ENCODE measurements at regions not wholly inside any gene's neighbourhood (a gene's known extent, or its start where the extent isn't known, plus 50 kb on each side); places are given as distances from the start of the nearest gene placed in this dataset.

- DNase-seq (ENCODE audit: low spot score) = no peak
Measured at GRCh38 chr20:34163307-34163706, 51.3 kb upstream of the EIF2S2 start.

DNA sequence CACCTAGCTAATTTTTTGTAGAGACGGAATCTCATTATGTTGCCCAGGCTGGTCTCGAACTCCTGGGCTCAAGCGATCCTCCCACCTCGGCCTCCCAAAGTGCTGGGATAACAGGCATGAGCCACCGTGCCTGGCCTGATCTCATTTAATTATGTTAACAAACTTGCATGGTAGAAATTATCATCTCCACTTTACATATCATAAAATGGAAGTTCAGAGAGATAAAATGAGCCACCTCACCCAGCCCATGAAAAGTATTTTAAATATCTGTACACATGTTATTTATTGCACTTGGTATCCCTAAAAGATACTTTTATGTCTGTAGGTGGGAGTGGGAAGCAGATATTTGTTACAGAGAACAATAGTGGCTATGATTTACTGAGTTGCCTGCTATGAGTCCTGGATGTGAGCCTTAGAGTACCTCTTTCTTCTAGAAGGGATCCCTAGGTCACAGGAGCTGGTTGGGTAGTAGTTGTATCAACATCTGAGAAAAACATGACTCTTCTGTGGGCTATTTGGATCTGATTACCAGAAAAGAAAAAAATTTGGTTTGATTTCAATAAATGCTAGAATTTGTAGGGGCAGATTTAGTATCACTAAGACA is 52.4 kb upstream of the EIF2S2 start:
- no peak for DNase-seq (ENCODE audit: low spot score)

DNA sequence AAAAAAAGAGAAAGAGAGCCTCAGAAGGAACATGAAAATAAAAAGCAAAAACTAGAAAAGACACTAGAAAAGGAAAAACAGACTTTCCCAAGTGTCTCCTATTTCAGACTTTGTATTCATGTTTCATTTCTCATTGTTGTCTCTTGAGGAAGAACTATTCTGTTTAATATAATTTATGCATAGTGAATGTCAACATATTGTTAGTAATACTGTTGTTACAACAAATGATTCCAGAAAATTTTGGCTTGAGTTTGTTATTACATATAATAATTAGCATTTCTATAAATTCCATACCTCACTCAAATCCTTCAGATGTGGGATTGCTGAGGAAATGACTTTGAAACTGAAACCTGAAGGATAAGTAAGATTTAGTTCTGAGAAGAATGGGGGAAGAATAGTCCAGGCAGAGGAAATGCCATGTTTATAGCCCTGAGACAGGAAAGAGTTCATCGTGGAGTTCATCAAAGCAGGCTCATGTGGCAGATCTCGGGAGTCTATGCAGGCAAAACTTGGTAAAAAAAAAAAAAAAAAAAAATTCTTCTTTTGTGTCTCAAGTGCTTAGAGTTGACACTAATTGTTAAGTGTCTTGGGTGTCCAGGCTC is 53.1 kb upstream of the EIF2S2 start:
- peak; percentile 58 for DNase-seq (ENCODE audit: low spot score)

GRCh38 chr20:34171640-34172039 is 59.6 kb upstream of the EIF2S2 start:
- no peak for DNase-seq (ENCODE audit: low spot score)

GRCh38 chr20:34172926-34173325 is 60.9 kb upstream of the EIF2S2 start:
- DNase-seq (ENCODE audit: low spot score) = no peak

DNA sequence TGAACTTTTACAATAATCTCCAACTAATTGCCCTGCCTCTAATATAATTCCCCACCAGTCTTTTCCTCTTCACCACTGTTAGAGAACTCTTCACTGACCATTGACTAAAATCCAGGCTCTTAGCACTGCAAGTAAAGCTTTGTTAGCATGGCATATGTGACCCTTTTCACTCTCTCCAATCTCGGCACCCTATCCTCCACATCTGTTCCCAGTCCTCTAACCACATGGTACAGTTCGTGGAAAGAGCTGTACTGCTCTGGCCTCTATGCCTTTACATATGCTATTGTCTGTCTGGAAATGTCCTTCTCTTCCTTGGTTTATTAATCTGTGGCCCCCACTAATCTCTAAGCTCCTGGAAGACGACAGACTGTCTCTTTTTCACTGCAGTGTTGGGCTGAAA is 63.0 kb upstream of the EIF2S2 start:
- DNase-seq (ENCODE audit: low spot score) = no peak

DNA sequence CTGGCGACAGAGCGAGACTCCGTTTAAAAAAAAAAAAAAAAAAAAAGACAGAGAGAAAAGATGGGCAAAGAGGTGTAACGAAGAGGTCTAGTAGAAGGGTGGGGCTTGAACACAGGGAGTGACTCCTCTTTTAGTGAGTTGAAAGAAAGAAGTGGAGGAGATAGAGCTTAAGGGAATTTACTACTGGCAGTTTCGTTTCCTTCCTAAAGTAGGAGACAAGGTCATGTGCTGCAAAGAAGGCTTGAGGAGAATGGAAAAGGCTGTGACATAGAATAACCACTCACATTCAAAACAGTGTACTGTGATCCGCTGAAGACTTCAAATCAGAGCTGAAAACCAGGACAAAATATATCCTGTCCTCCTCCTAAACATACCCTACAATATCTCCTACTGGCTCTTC is 63.8 kb upstream of the EIF2S2 start:
- no peak for DNase-seq (ENCODE audit: low spot score)

DNA sequence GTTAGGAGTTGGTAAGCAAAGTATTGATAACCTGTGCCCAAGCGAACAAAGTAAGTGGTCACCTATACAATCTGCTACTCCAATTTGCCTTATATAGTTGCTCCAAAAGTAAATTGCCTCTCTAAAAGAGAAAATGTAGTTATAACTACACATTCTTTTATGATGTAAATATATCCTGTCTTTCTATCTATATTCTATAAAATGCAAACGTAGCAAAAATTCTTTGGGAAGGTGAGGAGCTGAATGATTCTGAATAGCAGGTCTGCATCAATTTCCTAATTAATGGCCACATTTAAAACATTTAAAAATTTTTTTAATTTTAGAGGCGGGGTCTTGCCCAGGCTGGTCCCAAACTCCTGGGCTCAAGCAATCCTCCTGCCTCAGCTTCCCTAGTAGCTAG is 64.2 kb upstream of the ASIP start:
- DNase-seq (ENCODE audit: low spot score) = no peak

GRCh38 chr20:34179637-34180360 is 61.4 kb upstream of the ASIP start:
- no peak for DNase-seq (ENCODE audit: low spot score)

DNA sequence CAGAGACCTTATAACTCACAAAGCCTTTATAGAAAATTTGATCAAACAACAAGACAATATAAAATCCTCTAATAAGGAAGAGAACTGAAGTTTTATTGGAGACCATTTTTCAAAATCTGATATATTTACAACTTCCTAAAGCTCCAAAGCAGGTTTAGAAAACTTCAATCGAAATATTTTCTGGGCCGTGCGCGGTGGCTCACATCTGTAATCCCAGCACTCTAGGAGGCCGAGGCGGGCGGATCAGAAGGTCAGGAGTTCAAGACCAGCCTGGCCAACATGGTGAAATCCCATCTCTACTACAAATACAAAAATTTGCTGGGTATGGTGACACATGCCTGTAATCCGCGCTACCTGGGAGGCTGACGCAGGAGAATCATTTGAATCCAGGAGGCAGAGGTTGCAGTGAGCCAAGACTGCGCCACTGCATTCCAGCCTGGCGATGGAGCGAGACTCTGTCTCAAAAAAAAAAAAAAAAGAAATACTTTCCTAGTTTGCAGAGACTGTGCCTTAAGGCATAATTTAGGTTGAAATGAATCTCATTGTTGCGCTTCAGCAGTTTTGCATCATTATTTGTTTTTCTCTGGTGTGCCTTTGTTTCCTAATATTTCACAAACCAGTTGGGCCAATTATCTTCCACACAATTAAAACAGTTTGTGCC is 60.6 kb upstream of the ASIP start:
- DNase-seq (ENCODE audit: low spot score) = no peak

DNA sequence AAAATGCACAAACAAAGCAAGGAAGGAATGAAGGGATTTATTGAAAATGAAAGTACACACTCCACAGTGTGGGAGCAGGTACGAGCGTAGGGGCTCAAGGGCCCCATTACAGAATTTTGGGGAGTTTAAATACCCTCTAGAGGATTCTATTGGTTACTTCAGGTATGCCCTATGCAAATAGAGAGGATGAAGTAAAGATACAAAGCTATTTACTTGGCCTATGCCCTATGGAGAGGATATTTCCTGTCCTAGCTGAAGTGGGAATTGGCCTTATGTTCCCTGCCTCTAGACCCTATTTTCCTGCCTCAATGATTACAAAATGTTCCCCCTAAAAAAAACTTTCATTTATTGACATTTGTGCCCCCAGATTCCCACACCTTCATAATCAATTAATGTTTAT is 59.7 kb upstream of the ASIP start:
- no peak for DNase-seq (ENCODE audit: low spot score)

GRCh38 chr20:34185766-34186620 is 55.2 kb upstream of the ASIP start:
- no peak for DNase-seq (ENCODE audit: low spot score)

DNA sequence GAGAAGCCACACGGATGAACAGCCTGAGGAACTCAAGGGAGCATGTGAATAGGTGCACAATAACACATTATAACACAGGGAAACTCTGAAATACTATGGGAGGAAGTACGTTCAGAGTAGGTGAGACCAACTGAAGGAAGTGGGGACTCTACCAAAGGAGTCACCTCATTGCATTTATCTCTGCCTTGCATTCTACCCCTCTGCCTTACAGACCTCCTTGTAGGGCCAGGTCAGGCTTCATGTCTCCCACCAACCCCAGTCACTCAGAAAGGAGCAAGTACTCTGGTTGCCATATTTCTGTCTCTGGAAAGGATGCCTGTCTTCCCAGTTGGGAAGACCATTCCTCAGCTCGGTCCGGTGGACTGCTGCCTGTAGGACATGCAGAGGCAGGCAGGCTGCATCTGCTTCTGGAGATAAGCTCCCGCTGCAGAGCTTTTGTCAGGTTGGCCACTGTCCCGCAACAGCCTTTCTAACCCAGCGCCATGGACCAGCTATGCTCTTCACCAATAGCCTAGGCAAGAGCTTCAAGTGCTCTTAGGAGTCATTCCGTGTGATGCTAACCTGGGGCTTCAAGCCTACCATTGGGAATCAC is 51.6 kb upstream of the ASIP start:
- no peak for DNase-seq (ENCODE audit: low spot score)

GRCh38 chr20:34190262-34190661 is 51.0 kb upstream of the ASIP start:
- no peak for DNase-seq (ENCODE audit: low spot score)

- DNase-seq (ENCODE audit: low spot score) = peak; percentile 92
Measured at GRCh38 chr20:34190679-34191090, 50.5 kb upstream of the ASIP start.
